Small intestine (tissue), 7 donors: ENCODE measurements at regions not wholly inside any gene's neighbourhood (a gene's known extent, or its start where the extent isn't known, plus 50 kb on each side); places are given as distances from the start of the nearest gene placed in this dataset.

Source experiments
- DNase-seq, 2 donors: peaks; one replicate each; pipeline versions ENCODE4 v3.0.0 to v3.0.0-alpha.2; 2013
- FAIRE-seq: peaks from 2 replicates; lab custom pipeline; 2012; peaks lifted over from hg19 to GRCh38; lab: Jason Lieb, UNC
- H3K27ac ChIP-seq, 3 donors: one replicate each; pipeline ENCODE4 v1.5.1; 2013; ENCODE audit warnings: low read length in 2 of 3, mild to moderate bottlenecking in 2 of 3, control low read depth in 1 of 3, inconsistent platforms in 1 of 3, low read depth in 1 of 3, moderate library complexity in 1 of 3
- H3K27me3 ChIP-seq, 3 donors: one replicate each; pipeline ENCODE4 v1.6.1; 2013; ENCODE audit warnings: low read length in 3 of 3, inconsistent platforms in 1 of 3; ENCODE audit not compliant: control insufficient read depth in 3 of 3, insufficient read depth in 3 of 3
- H3K36me3 ChIP-seq, 3 donors: one replicate each; pipeline ENCODE4 v1.6.1; 2013; ENCODE audit warnings: low read length in 3 of 3, inconsistent platforms in 1 of 3, low read depth in 1 of 3, mild to moderate bottlenecking in 1 of 3, moderate library complexity in 1 of 3; ENCODE audit not compliant: control insufficient read depth in 3 of 3, insufficient read depth in 2 of 3
- H3K4me1 ChIP-seq, 3 donors: one replicate each; pipeline ENCODE4 v1.6.1; 2013; ENCODE audit warnings: low read length in 2 of 3, inconsistent platforms in 1 of 3, low read depth in 1 of 3, mild to moderate bottlenecking in 1 of 3, moderate library complexity in 1 of 3; ENCODE audit not compliant: control insufficient read depth in 3 of 3, insufficient read depth in 2 of 3
- H3K4me3 ChIP-seq, 3 donors: one replicate each; pipeline ENCODE4 v1.5.1; 2013; ENCODE audit warnings: low read length in 3 of 3, control low read depth in 1 of 3, inconsistent platforms in 1 of 3, low read depth in 1 of 3, mild to moderate bottlenecking in 1 of 3, moderate library complexity in 1 of 3
- H3K9me3 ChIP-seq, 2 donors: one replicate each; pipeline ENCODE4 v1.6.1; 2013; ENCODE audit warnings: low read depth in 1 of 2, low read length in 1 of 2; ENCODE audit not compliant: control insufficient read depth in 2 of 2, insufficient read depth in 1 of 2
- WGBS, 3 donors: extraction: QIAGEN DNeasy Blood & Tissue Kit; methylation state at CpG; one replicate each; pipeline ENCODE4 v1.1.7; 2013; 5-methylcytosine and 5-hydroxymethylcytosine counted together
- donor health status: healthy with polysubstance abuse.
- donor health status: control.
- donor health status: control.
- donor health status: Bipolar disorder and iron deficiency.
- donor health status: healthy.

DNA sequence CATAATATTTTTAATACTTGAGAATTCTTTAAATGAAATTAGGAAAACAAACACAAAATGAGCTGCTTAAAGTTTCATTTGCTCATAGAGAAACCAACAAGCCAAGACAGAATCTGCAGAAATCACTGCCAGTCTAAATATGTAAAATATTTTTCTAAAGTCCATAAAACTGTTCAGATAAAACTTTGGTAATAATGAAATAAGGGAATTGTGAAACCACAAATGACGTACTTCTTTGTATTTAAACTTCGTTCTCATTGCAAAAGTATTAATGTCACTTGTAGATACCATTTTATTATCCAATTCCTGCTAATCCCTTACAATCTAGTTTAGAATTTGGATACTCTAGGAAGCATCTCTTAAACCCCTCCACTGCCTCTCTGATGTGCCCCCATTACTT lies 234.5 kb upstream of the NEGR1 start:
- Histone ChIP-seq H3K27me3 (no peaks in the 10 kb centered on the region), H3K4me1 (no peaks in the 10 kb centered on the region), H3K9me3 (no peaks in the 10 kb centered on the region), H3K27ac (no peak overlapping the region), H3K4me3 (no peak overlapping the region), H3K36me3 (no peaks in the 10 kb centered on the region)
- FAIRE-seq (peak; percentile 26), DNase-seq (no peak)
- WGBS, 3 donors, result 64 to 85% (median 81%) methylated on average over 2 of the region's 2 CpGs

DNA sequence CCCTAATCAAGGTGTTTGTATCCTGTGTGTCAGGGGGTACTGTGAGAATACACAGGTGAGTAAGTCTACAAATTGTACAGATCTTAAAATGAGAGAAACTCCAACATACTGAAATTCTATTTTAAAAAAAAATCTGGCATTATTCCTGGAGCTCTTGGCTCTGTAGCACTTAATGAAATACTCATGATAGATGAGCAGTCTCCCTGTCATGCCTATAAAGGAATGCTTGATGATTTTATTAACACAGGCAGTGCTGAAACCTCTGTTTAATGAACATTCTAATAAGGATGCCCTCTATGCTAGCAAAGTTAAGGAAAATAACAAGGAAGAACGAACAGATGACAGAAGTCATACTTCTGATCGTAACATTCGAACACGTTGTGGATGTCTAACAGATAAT lies 233.9 kb upstream of the NEGR1 start:
- DNase-seq (no peak), FAIRE-seq (no peak)
- no peak overlapping the region for H3K4me3 ChIP-seq
- H3K27me3 ChIP-seq, result no peaks in the 10 kb centered on the region
- H3K4me1 ChIP-seq, result no peaks in the 10 kb centered on the region
- no peaks in the 10 kb centered on the region for H3K36me3 ChIP-seq
- no peak overlapping the region for H3K27ac ChIP-seq
- no peaks in the 10 kb centered on the region for H3K9me3 ChIP-seq
- 84 to 91% (median 85%) methylated on average over 4 of the region's 4 CpGs for WGBS, 3 donors

- no peaks in the 10 kb centered on the region for H3K27me3 ChIP-seq
- no peak overlapping the region for H3K27ac ChIP-seq
- 54 to 57% (median 56%) methylated on average over 5 of the region's 5 CpGs for WGBS, 3 donors
- DNase-seq, result no peak
- FAIRE-seq, result no peak
- no peaks in the 10 kb centered on the region for H3K4me1 ChIP-seq
- H3K4me3 ChIP-seq, result no peak overlapping the region
- no peaks in the 10 kb centered on the region for H3K36me3 ChIP-seq
- H3K9me3 ChIP-seq, result no peaks in the 10 kb centered on the region
Measured at GRCh38 chr1:72498371-72498770, 216.0 kb upstream of the NEGR1 start.

DNA sequence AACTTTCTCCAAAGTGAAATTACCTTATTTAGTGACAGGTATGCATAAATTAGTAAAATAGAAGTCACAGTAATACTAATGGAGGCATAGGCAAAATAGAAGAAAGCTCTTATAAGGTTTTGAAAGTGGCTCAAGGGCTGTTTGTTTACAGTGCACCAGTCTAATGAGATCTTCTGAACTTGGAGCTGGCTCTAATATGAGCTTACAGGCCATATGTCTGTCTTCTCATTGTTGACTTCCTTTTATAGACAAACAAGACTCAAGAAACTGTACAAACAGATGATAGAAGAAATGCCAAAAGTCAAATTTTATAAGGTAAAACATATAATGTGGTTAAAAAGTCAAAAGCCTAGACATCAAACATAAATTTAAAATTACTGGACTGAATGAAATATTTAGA lies 207.5 kb upstream of the NEGR1 start:
- Histone ChIP-seq H3K27me3 (no peaks in the 10 kb centered on the region), H3K36me3 (no peaks in the 10 kb centered on the region), H3K4me3 (no peak overlapping the region), H3K27ac (no peak overlapping the region), H3K4me1 (no peaks in the 10 kb centered on the region), H3K9me3 (no peaks in the 10 kb centered on the region)
- DNase-seq (no peak), FAIRE-seq (no peak)

DNA sequence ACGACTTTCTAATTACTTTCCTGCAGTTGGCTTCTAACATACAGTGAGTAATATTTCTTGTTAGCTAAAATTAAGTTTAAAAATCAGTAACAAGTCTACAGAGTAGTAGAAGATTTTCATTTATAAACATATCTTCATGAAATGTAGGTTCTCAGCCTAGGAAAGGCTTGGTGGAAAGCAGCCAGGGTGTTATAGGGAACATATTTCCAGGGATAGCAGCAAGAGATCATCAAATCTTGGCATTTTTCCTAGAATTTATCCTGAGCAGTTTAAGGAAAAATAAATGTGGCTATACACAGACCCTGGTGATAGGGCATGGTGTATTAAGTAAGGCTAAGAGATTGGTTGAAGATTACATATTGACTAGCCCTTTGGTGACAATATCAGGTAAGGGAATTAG lies 203.5 kb upstream of the NEGR1 start:
- FAIRE-seq, result no peak
- Histone ChIP-seq H3K36me3 (no peaks in the 10 kb centered on the region), H3K9me3 (peaks cover 0 to 1% of the 10 kb centered on the region in 2 donors), H3K27me3 (no peaks in the 10 kb centered on the region), H3K4me3 (no peak overlapping the region), H3K27ac (no peak overlapping the region), H3K4me1 (peaks cover 0 to 5% (median 0%) of the 10 kb centered on the region in 3 donors)
- DNase-seq, result no peak
- WGBS, 3 donors, result 7 to 17% (median 15%) methylated on average over 1 of the region's 1 CpG

DNA sequence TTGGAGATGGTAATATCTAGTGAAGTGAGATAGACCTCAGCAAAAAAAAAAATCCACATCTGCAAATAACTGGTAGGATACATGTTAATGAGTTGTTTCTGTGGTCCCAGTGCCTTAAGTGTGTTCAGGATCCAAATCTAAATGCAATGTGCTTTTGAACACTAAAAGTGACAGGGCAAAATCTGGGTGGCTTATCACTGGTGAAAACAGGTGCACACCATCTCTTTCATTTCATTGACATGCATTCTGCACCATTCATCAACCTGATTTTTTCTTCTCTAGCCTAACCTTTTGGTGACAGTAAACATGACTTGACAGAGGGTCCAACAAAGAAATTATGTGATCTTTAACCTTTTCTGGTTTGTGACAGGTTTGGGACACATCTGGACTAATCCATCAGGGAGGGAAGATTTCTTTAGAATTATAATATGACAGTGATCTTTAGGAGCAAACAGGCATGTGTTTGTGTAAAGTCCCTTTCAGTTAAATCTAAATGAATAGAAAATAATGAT lies 201.6 kb upstream of the NEGR1 start:
- peaks cover 0 to 5% (median 0%) of the 10 kb centered on the region in 3 donors for H3K4me1 ChIP-seq
- H3K27ac ChIP-seq, result no peak overlapping the region
- H3K36me3 ChIP-seq, result no peaks in the 10 kb centered on the region
- no peaks in the 10 kb centered on the region for H3K27me3 ChIP-seq
- no peak overlapping the region for H3K4me3 ChIP-seq
- no peak for DNase-seq
- peaks cover 0 to 14% of the 10 kb centered on the region in 2 donors for H3K9me3 ChIP-seq
- no peak for FAIRE-seq

- Histone ChIP-seq H3K27me3 (no peaks in the 10 kb centered on the region), H3K27ac (no peak overlapping the region), H3K4me1 (peaks cover 0 to 5% (median 0%) of the 10 kb centered on the region in 3 donors), H3K9me3 (peaks cover 0 to 14% of the 10 kb centered on the region in 2 donors), H3K4me3 (no peak overlapping the region), H3K36me3 (no peaks in the 10 kb centered on the region)
- DNase-seq (peak in 1 of 2 donors; percentile 21), FAIRE-seq (no peak)
- 36 to 63% (median 49%) methylated on average over 6 of the region's 6 CpGs for WGBS, 3 donors
Measured at GRCh38 chr1:72482736-72483413, 200.5 kb upstream of the NEGR1 start.

- Histone ChIP-seq H3K27ac (no peak overlapping the region), H3K4me3 (no peak overlapping the region), H3K4me1 (peaks cover 0 to 5% (median 0%) of the 10 kb centered on the region in 3 donors), H3K27me3 (no peaks in the 10 kb centered on the region), H3K36me3 (no peaks in the 10 kb centered on the region), H3K9me3 (peaks cover 0 to 14% of the 10 kb centered on the region in 2 donors)
- FAIRE-seq, result no peak
- 76 to 85% (median 79%) methylated on average over 5 of the region's 5 CpGs for WGBS, 3 donors
- peak in 1 of 2 donors; percentile 3 for DNase-seq
Measured at GRCh38 chr1:72481420-72481970, 199.2 kb upstream of the NEGR1 start.
